GM06990 (cell line): ENCODE measurements at regions not wholly inside any gene's neighbourhood (a gene's known extent, or its start where the extent isn't known, plus 50 kb on each side); places are given as distances from the start of the nearest gene placed in this dataset.
"Not testable (repeated sequence)": the region's sequence is repeated elsewhere in the genome, so short reads cannot be mapped to it uniquely, and the experiment has no call there.

Experiments
- DNase-seq: peaks from one replicate; pipeline ENCODE4 v3.0.0-alpha.2; 2011; ENCODE audit not compliant: insufficient read length; ENCODE audit errors: extremely low read depth
- H3K27me3 ChIP-seq: replicated peaks from 2 replicates; pipeline ENCODE4 v1.6.0; 2011; ENCODE audit warnings: low read length; ENCODE audit not compliant: control insufficient read depth, insufficient read depth
- H3K36me3 ChIP-seq: 2 replicates; pipeline ENCODE4 v1.5.1; 2011; ENCODE audit warnings: low read length; ENCODE audit not compliant: control insufficient read depth, insufficient read depth
- H3K4me3 ChIP-seq: replicated peaks from 2 replicates; pipeline ENCODE4 v1.5.1; 2011; ENCODE audit warnings: low read depth, mild to moderate bottlenecking, control low read depth, low read length
- CTCF ChIP-seq: IDR thresholded peaks from 2 replicates; pipeline ENCODE4 v1.5.1; 2011; ENCODE audit warnings: low read length, control low read depth, mild to moderate bottlenecking, inconsistent platforms; ENCODE audit not compliant: insufficient read depth, poor library complexity, severe bottlenecking

DNA sequence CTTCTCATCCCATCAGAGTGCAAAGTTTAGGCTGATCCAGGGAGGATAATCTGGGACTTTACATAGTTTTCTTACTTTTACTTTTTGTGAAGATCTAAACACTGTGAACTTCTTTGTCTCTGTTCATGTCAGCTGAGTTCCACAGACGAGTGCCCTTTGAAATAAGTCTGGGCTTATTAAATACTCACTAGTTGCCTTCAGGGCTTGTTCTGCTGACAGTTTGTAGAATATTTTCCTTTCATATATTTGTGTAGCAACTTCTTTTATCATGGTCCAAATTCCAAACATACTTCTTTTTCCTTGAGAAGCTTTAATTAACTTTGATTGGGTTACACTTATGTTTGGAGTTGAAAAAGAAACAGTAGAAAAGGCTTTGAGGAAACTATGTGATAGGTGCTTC lies 109.6 kb downstream of the SH2D1A start:
- DNase-seq = no peak
- no peak for TF ChIP-seq CTCF

DNA sequence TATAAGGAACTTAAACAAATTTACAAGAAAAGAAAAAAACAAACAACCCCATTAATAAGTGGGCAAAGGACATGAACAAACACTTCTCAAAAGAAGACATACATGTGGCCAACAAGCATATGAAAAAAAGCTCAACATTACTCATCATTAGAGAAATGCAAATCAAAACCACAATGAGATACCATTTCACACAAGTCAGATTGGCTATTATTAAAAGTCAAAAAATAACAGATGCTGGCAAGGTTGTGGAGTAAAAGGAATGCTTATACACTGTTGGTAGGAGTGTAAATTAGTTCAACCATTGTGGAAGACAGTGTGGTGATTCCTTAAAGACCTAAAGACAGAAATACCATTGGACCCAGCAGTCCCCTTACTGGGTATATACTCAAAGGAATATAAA lies 113.5 kb downstream of the SH2D1A start:
- DNase-seq, H3K4me3 ChIP-seq, H3K27me3 ChIP-seq, H3K36me3 ChIP-seq: not testable (repeated sequence)

More for the DNA sequence above, 109.6 kb downstream of the SH2D1A start:
- Histone ChIP-seq H3K27me3 (no peaks in the 10 kb centered on the region), H3K4me3 (no peak overlapping the region), H3K36me3 (no peaks in the 10 kb centered on the region)

- TF ChIP-seq CTCF = no peak
These were observed 116.6 kb downstream of the SH2D1A start for GRCh38 chrX:124462931-124463330.

GRCh38 chrX:124467202-124467601 lies 120.8 kb downstream of the SH2D1A start:
- Histone ChIP-seq H3K36me3 (no peaks in the 10 kb centered on the region), H3K4me3 (no peak overlapping the region)
- no peak for TF ChIP-seq CTCF

More at GRCh38 chrX:124462931-124463330, 116.6 kb downstream of the SH2D1A start:
- Histone ChIP-seq H3K27me3 (no peaks in the 10 kb centered on the region), H3K4me3 (no peak overlapping the region), H3K36me3 (no peaks in the 10 kb centered on the region)
- no peak for DNase-seq

GRCh38 chrX:124475358-124475757 lies 129.0 kb downstream of the SH2D1A start:
- Histone ChIP-seq H3K36me3 (no peaks in the 10 kb centered on the region), H3K27me3 (no peaks in the 10 kb centered on the region)
- no peak for TF ChIP-seq CTCF

More at GRCh38 chrX:124467202-124467601, 120.8 kb downstream of the SH2D1A start:
- H3K27me3 ChIP-seq = no peaks in the 10 kb centered on the region
- DNase-seq = no peak

DNA sequence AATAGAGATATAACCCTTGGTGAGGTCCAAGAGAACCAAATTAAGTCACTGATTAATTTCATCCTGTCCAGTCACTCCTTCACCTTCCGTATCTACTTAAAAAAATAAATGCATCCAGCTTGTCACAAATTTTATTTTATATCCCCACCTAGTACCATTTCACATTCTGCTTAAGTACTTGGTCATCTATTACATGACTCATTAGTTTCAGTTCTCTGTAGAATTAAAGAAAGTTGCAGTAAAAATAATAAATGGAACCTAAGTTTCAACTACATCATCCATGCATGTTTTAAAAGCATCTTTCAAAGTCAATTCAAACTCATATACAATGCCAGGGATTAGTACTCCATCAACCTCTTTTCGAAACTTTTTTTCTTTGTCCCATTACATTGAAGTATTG lies 130.2 kb downstream of the SH2D1A start:
- Histone ChIP-seq H3K4me3 (no peak overlapping the region), H3K27me3 (no peaks in the 10 kb centered on the region), H3K36me3 (no peaks in the 10 kb centered on the region)
- DNase-seq = no peak
- no peak for TF ChIP-seq CTCF

More at GRCh38 chrX:124475358-124475757, 129.0 kb downstream of the SH2D1A start:
- no peak for DNase-seq
- no peak overlapping the region for H3K4me3 ChIP-seq
